Osteoblast (primary cell): ENCODE measurements at regions not wholly inside any gene's neighbourhood (a gene's known extent, or its start where the extent isn't known, plus 50 kb on each side); places are given as distances from the start of the nearest gene placed in this dataset.

Experiments used
- DNase-seq: peaks from one replicate; pipeline ENCODE4 v3.0.0; 2011; ENCODE audit warnings: low spot score, mixed read lengths; ENCODE audit not compliant: insufficient read length; ENCODE audit errors: missing footprints
- H2AFZ ChIP-seq: 2 replicates; pipeline ENCODE4 v1.6.0; 2011; ENCODE audit warnings: mild to moderate bottlenecking, low read length
- H3K27ac ChIP-seq: 2 replicates; pipeline ENCODE4 v1.5.1; 2011; ENCODE audit warnings: mild to moderate bottlenecking, low read depth, low read length, moderate library complexity
- H3K27me3 ChIP-seq: 2 replicates; pipeline ENCODE4 v1.6.0; 2012; ENCODE audit warnings: mild to moderate bottlenecking, control low read depth, inconsistent platforms, low read length, moderate library complexity; ENCODE audit not compliant: insufficient read depth
- H3K36me3 ChIP-seq: 2 replicates; pipeline ENCODE4 v1.5.1; 2011; ENCODE audit warnings: mild to moderate bottlenecking, low read length, control low read depth, moderate library complexity; ENCODE audit not compliant: insufficient read depth
- H3K4me1 ChIP-seq: 2 replicates; pipeline ENCODE4 v1.5.1; 2011; ENCODE audit warnings: mild to moderate bottlenecking, low read length, control low read depth, moderate library complexity; ENCODE audit not compliant: insufficient read depth
- H3K4me2 ChIP-seq: 2 replicates; pipeline ENCODE4 v1.6.0; 2011; ENCODE audit warnings: mild to moderate bottlenecking, low read length; ENCODE audit not compliant: insufficient read depth
- H3K4me3 ChIP-seq: fragments of 200-600 bp; sonication (generic); 3 replicates; pipeline ENCODE4 v1.5.1; 2012; ENCODE audit warnings: mild to moderate bottlenecking, low read length, inconsistent platforms; ENCODE audit not compliant: insufficient read depth
- H3K79me2 ChIP-seq: 2 replicates; pipeline ENCODE4 v1.6.0; 2012; ENCODE audit warnings: mild to moderate bottlenecking, low read length, control low read depth, inconsistent platforms; ENCODE audit not compliant: insufficient read depth
- H3K9me3 ChIP-seq: 2 replicates; pipeline ENCODE4 v1.5.1; 2011; ENCODE audit warnings: low read depth, low read length, control low read depth
- H4K20me1 ChIP-seq: 2 replicates; pipeline ENCODE4 v1.6.0; 2012; ENCODE audit warnings: mild to moderate bottlenecking, low read length, control low read depth; ENCODE audit not compliant: insufficient read depth
- TF ChIP-seq, protein P1 (sequence below): IDR thresholded peaks from 2 replicates; pipeline ENCODE4 v1.5.1; 2011; ENCODE audit warnings: mild to moderate bottlenecking, low read depth, low read length, moderate library complexity; ENCODE audit errors: extremely low read depth

DNA sequence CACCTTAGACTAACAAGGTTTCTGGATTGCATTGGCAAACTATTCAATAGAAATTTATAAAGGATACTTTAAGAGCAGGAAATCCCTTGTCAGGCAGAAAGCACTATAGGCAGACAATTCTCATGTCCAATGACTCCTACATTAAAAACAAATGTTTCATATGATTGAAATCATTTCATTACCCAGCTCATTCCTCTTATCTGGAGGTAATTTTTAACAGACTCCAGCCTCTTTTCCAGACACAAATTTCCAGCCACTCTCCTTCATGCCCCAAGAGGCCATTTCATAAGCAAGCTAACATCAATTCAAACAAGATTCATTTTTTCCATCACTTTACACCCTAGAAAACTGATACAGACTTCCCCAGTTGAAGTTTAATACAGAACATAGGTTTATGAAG lies 495.1 kb upstream of the FRG1 start:
- no peak overlapping the region for H3K4me2 ChIP-seq
- no peaks in the 10 kb centered on the region for H4K20me1 ChIP-seq
- DNase-seq = no peak
- no peaks in the 10 kb centered on the region for H3K9me3 ChIP-seq
- no peaks in the 10 kb centered on the region for H3K27me3 ChIP-seq
- no peak overlapping the region for H2AFZ ChIP-seq
- H3K36me3 ChIP-seq = no peaks in the 10 kb centered on the region
- H3K79me2 ChIP-seq = no peaks in the 10 kb centered on the region
- H3K4me3 ChIP-seq = no peak overlapping the region
- no peak overlapping the region for H3K27ac ChIP-seq
- no peaks in the 10 kb centered on the region for H3K4me1 ChIP-seq
- TF ChIP-seq, protein P1, sequence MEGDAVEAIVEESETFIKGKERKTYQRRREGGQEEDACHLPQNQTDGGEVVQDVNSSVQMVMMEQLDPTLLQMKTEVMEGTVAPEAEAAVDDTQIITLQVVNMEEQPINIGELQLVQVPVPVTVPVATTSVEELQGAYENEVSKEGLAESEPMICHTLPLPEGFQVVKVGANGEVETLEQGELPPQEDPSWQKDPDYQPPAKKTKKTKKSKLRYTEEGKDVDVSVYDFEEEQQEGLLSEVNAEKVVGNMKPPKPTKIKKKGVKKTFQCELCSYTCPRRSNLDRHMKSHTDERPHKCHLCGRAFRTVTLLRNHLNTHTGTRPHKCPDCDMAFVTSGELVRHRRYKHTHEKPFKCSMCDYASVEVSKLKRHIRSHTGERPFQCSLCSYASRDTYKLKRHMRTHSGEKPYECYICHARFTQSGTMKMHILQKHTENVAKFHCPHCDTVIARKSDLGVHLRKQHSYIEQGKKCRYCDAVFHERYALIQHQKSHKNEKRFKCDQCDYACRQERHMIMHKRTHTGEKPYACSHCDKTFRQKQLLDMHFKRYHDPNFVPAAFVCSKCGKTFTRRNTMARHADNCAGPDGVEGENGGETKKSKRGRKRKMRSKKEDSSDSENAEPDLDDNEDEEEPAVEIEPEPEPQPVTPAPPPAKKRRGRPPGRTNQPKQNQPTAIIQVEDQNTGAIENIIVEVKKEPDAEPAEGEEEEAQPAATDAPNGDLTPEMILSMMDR = no peak

GRCh38 chr4:189463734-189464133 lies 476.9 kb upstream of the FRG1 start:
- H3K27me3 ChIP-seq = no peaks in the 10 kb centered on the region
- H3K36me3 ChIP-seq = no peaks in the 10 kb centered on the region
- H3K4me3 ChIP-seq = no peak overlapping the region
- no peaks in the 10 kb centered on the region for H4K20me1 ChIP-seq
- H3K9me3 ChIP-seq = no peaks in the 10 kb centered on the region
- no peaks in the 10 kb centered on the region for H3K4me1 ChIP-seq
- no peak overlapping the region for H3K4me2 ChIP-seq
- no peak overlapping the region for H2AFZ ChIP-seq
- TF ChIP-seq, protein P1 = no peak
- H3K79me2 ChIP-seq = no peaks in the 10 kb centered on the region
- DNase-seq = no peak
- H3K27ac ChIP-seq = no peak overlapping the region

- H3K27me3 ChIP-seq = no peaks in the 10 kb centered on the region
- no peaks in the 10 kb centered on the region for H3K4me1 ChIP-seq
- no peaks in the 10 kb centered on the region for H3K79me2 ChIP-seq
- H4K20me1 ChIP-seq = no peaks in the 10 kb centered on the region
- H3K4me2 ChIP-seq = no peak overlapping the region
- no peaks in the 10 kb centered on the region for H3K9me3 ChIP-seq
- no peak overlapping the region for H3K4me3 ChIP-seq
- DNase-seq = no peak
- no peak overlapping the region for H3K27ac ChIP-seq
- TF ChIP-seq, protein P1 = no peak
- no peaks in the 10 kb centered on the region for H3K36me3 ChIP-seq
- H2AFZ ChIP-seq = no peak overlapping the region
Measured at GRCh38 chr4:189494407-189494806, 446.3 kb upstream of the FRG1 start.

- Histone ChIP-seq H4K20me1 (no peaks in the 10 kb centered on the region), H3K27ac (no peak overlapping the region), H3K4me3 (no peak overlapping the region), H3K4me2 (no peak overlapping the region), H3K79me2 (no peaks in the 10 kb centered on the region), H3K27me3 (no peaks in the 10 kb centered on the region), H3K4me1 (no peaks in the 10 kb centered on the region), H3K9me3 (peaks cover 2% of the 10 kb centered on the region), H2AFZ (no peak overlapping the region), H3K36me3 (no peaks in the 10 kb centered on the region)
- TF ChIP-seq, protein P1 = no peak
- DNase-seq = no peak
Measured at GRCh38 chr4:189497516-189497915, 443.2 kb upstream of the FRG1 start.
